ENCODE measurements at regions not wholly inside any gene's neighbourhood (a gene's known extent, or its start where the extent isn't known, plus 50 kb on each side); places are given as distances from the start of the nearest gene placed in this dataset.
A peak's percentile ranks its signal among the peaks of the same experiment; 100 is the strongest.
"Not testable (repeated sequence)": the region's sequence is repeated elsewhere in the genome, so short reads cannot be mapped to it uniquely, and the experiment has no call there.

DNA sequence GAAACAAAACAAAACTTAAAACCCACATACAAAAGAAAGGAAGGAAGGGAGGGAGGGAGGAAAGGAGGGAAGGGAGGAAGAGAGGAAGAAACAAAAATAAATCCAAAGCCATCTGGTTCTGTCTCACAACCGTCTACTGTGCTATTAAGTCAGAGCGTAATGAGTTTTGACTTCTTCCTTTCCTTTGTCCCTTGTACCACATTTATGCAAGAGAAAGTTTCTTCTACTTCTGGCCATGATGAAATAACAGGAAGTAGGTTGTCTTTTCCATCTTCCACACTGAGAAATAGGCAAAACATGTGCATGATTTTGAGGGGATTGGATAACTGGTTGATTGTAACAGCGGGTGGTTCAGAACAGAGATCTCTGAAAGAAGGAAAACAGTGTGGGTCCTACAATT, 121.4 kb downstream of the CTAGE1 start:
- no peak for DNase-seq (ENCODE audit: low read depth in 1 of 2, low spot score in 1 of 2)
- TF ChIP-seq JUND (IDR thresholded peaks at IDR 0.05; ENCODE audit: low read depth), result no peak
- in situ Hi-C loops (cut with HindIII; ENCODE audit: low pct_unique_long_range_greater_than_20kb, low sequenced_read_pairs), result no loop called here

DNA sequence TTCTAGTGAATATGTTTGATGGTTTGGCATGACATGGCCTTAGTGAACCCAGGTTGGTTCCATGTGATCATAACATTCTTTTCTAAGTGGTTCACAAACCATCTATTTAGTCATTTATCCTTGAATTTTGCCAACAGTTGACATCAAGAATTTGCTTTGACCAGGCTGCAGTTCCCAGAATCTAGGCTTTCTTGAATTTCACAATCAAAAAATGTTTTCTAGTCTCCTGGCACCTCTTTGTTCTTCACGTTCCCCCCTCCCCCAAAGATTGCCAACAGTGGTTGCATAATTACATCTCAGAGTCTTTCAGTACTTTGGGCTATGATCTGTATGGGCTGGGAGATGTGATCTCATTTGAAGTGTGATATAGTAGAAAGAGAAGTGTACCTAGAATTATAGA, 124.0 kb downstream of the GATA6 start:
- no peak for DNase-seq (ENCODE audit: low read depth in 1 of 2, low spot score in 1 of 2)
- in situ Hi-C loops (cut with HindIII; ENCODE audit: low pct_unique_long_range_greater_than_20kb, low sequenced_read_pairs), result no loop called here
- TF ChIP-seq JUND (IDR thresholded peaks at IDR 0.05; ENCODE audit: low read depth), result no peak

DNA sequence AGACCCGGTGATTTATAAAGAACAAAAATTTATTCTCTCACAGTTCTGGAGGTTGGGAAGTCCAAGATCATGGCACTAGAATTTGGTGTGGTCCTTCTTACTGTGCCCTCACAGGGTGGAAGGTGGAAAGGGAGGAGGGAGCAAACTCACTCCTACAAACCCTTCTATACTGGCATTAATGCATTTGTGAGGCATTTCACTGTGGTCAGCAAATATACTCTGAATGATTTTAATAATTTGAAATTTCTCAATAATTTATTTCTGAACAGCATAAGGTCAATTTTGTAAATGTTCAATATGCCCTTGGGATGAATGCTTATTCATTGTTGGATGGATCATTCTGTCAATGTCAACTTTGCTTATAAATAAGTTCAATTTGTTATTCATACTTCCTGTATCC, 120.6 kb downstream of the GATA6 start:
- DNase-seq (ENCODE audit: low read depth in 1 of 2, low spot score in 1 of 2), result no peak
- in situ Hi-C loops (cut with HindIII; ENCODE audit: low pct_unique_long_range_greater_than_20kb, low sequenced_read_pairs), result no loop called here
- no peak for TF ChIP-seq JUND (IDR thresholded peaks at IDR 0.05; ENCODE audit: low read depth)

DNA sequence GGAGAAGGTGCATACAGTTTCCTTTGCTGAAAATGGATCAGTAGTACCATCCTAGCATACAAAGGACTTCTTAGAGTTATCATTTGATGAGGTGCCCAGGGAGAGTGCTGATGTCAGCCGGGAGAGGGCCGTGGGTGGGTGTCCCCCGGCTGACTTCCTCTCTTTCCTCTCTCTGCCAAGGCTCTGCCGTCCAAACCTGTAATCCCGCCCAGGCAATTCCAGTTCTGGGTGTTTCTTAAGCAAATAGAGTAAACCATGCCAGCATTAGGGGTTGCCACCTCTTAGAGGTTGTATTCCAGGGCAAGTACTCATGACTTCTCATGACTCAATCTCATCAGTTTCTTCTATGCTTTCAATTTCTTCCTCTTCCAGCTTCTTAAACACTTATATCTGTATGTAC, 117.2 kb downstream of the GATA6 start:
- DNase-seq (ENCODE audit: low read depth in 1 of 2, low spot score in 1 of 2), result peak in 1 of 2 experiments; percentile 63
- no peak for TF ChIP-seq JUND (IDR thresholded peaks at IDR 0.05; ENCODE audit: low read depth)
- in situ Hi-C loops (cut with HindIII; ENCODE audit: low pct_unique_long_range_greater_than_20kb, low sequenced_read_pairs), result no loop called here

DNA sequence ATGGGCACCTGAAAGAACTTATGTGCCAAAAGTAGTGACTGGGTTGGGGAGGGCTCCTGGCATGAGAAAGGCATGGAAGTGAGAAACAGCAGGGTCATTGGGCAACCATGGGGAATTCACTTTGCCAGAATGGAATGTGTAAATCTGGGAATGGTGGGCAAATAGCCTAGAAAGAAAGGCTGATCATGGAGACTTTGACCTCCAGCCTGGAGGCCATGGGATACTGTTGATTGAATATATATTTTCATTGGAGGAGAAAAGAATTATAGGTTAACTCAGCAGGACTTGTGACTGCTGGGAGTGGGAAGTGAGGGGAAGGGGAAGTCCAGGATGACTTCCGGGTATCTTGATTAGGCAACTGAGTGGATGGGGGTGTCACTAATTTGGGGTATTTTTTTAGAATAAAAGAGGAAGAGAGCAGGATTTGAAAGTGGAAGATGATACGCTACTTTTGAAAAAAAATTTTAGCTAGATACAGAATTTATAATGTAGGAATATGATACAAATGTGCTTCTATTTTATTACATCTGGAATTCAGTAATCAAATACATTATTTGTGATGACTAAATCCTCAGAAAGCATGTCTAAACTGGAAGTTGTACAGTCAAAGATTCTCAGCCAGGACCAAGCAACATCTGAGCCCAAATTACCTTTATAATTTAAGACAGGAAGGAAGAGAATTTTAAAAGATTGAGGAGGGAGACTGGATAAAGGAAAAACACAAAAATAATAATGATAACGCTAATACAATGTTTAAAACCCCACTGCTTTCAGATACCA, 116.2 kb downstream of the GATA6 start:
- in situ Hi-C loops (cut with HindIII; ENCODE audit: low pct_unique_long_range_greater_than_20kb, low sequenced_read_pairs), result no loop called here
- no peak for DNase-seq (ENCODE audit: low read depth in 1 of 2, low spot score in 1 of 2)
- no peak for TF ChIP-seq JUND (IDR thresholded peaks at IDR 0.05; ENCODE audit: low read depth)

DNA sequence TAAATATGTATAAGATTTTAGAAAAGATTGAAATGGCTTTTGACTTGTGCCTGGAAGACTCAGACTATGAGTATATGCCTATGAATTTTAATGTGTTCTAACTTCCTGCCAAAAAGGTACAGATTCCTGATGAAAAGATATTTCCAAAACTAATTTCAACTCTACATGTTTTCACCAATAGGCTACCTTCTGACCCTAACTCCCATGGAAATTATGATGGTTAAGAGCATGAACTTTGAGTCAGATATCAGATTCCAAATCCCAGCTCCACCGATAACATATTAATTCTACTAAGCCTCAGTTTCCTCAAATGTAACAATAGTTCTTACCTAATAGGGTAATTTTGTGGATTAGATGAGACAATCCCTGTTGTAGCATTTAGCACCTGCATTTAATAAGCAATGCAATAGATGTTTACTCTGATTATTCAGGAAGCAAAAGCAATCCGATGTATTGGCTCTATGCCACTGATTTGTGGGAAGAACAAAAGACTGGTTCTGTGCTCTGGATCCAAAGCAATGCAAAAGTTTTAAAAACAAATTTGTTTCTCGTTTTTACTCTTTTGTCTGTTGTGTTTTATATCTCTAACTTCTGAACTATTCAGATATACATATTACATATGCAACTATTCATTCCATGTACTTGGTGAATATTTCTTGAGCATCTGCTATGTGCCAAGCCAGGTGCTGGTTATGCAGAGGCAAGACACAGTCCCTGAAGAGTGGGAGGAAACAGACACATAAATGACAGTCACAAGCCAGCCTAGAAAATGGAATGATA, 115.4 kb downstream of the GATA6 start:
- in situ Hi-C loops (cut with HindIII; ENCODE audit: low pct_unique_long_range_greater_than_20kb, low sequenced_read_pairs), result no loop called here
- no peak for DNase-seq (ENCODE audit: low read depth in 1 of 2, low spot score in 1 of 2)
- TF ChIP-seq JUND (IDR thresholded peaks at IDR 0.05; ENCODE audit: low read depth), result no peak

DNA sequence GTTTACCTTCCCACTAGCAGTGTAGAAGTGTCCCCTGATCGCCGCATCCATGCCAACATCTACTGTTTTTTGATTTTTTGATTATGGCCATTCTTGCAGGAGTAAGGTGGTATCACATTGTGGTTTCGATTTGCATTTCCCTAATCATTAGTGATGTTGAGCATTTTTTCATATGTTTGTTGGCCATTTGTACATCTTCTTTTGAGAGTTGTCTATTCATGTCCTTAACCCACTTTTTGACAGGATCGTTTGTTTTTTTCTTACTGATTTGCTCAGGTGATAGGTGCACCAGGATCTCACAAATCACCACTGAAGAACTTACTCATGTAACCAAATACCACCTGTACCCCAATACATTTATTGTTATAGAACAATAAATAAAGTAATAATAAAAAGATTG, 114.5 kb downstream of the GATA6 start:
- DNase-seq (ENCODE audit: low read depth in 1 of 2, low spot score in 1 of 2); in situ Hi-C loops (cut with HindIII; ENCODE audit: low pct_unique_long_range_greater_than_20kb, low sequenced_read_pairs): not testable (repeated sequence)

DNA sequence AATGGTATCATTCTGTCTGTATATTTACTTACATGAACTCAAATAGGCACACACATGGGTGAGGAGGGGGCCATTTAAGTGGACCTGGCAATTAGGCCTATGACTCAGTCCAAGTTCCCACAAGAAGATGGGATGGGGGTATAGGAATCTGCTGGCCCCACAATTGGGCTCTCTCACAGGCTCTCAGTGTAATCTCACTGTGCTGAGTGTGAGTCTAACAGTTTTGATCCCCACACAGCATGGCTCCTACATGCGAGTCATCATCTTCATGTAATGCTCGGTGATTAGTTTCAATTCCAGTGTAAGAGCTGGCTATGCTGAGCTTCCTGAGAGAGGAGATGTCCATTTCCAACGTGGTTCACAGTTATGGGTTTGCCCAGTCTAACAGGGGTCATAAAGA, 114.0 kb downstream of the GATA6 start:
- no peak for DNase-seq (ENCODE audit: low read depth in 1 of 2, low spot score in 1 of 2)
- in situ Hi-C loops (cut with HindIII; ENCODE audit: low pct_unique_long_range_greater_than_20kb, low sequenced_read_pairs), result no loop called here
- no peak for TF ChIP-seq JUND (IDR thresholded peaks at IDR 0.05; ENCODE audit: low read depth)

DNA sequence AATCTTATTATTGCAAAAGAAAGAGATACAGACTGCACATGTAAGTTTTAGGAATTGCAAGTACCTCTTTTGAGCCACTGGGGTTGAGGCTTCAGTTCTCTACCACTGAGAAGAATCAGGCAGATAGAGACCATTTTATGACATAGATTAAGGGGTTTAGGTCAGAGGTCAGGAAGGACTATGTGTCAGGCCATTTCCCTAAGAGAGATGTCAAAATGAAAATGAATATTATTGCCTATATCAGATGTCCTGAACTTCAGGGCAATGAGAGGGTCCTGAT, 113.7 kb downstream of the GATA6 start:
- no peak for DNase-seq (ENCODE audit: low read depth in 1 of 2, low spot score in 1 of 2)
- no peak for TF ChIP-seq JUND (IDR thresholded peaks at IDR 0.05; ENCODE audit: low read depth)
- in situ Hi-C loops (cut with HindIII; ENCODE audit: low pct_unique_long_range_greater_than_20kb, low sequenced_read_pairs), result no loop called here

DNA sequence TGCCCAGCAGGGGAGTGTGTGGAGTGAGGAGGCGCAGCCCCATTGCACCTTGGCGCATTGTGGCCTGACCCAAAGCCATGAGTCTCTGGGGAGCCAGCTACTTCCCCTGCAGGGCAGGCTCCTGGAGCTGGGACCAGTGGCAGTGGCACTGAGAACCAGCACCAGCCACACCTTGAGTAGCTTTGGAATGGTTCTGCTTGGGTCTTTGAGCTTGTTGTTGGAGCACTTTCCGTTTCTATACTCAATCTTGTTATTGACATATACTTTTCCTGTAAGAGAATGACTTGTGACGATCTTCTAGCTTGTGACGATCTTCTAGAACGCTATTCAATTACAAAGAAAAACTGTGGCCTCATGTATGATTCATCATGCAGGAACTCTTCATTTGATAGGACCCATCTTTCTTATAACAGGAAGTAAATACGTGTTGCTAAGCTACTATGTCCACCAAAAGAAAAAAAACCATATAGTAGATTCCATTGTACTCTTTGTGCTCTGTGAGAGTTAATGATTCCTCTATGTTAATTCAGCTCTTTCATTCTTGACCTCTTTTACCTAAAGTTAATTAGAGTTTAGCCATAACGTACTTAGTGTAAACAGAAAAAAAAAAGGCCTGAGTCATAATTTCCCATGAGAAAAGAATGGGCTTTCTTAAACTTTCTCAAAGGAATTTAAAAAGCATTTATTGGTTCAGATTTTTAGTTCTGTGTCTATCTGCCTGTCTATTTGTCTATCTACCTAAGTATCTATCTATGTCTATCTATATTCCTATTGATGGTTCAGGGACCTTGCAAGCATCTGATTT, 113.1 kb downstream of the GATA6 start:
- no peak for DNase-seq (ENCODE audit: low read depth in 1 of 2, low spot score in 1 of 2)
- in situ Hi-C loops (cut with HindIII; ENCODE audit: low pct_unique_long_range_greater_than_20kb, low sequenced_read_pairs), result no loop called here
- no peak for TF ChIP-seq JUND (IDR thresholded peaks at IDR 0.05; ENCODE audit: low read depth)

DNA sequence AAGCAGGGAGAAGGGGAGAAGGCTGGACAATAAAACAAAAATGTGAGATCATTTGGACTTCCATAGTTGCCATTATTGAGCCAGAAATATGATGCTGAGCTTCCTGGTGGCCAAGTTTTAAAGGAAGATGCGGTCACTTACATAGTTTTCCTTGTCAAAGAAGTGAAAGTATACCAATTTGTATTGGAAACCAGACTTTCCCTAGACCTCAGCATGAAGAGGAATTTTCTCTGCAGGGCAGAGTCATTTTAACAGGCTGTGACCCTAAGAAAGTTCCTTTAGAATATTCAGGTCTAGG, 111.0 kb downstream of the GATA6 start:
- in situ Hi-C loops (cut with HindIII; ENCODE audit: low pct_unique_long_range_greater_than_20kb, low sequenced_read_pairs), result no loop called here
- DNase-seq (ENCODE audit: low read depth in 1 of 2, low spot score in 1 of 2), result no peak
- TF ChIP-seq JUND (IDR thresholded peaks at IDR 0.05; ENCODE audit: low read depth), result no peak

DNA sequence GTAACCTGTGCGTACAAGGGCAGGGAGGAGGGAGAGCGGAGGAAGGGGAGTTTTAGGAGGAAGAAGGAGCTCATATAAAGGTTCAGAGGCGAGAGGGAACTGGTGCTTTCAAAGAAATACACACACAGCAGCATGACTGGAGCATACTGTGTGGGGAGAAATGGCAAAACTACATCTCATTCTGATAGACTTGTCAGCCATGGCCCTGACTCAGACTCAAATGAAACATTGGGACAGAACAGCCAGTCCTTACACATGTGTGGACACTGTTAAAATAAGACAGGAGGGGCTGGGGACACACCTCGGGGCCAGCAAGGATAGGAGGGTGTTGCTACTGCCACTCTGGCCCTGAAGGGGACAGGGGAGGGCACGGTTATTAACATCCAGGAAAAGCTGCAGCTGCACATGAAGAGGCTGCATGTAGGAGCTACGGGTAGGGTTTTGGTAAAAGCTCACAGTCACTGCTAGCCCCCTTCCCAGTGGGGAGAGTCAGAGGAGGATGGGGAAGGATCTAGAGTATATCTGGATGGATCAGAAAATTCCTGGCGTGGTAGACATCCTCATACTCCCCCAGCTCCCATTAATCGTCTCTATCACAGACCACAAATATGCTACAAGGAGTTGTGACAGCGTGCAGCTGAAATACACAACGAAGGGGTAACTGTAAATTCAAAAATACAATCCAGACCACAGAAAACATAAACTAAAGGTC, 110.5 kb downstream of the GATA6 start:
- in situ Hi-C loops (cut with HindIII; ENCODE audit: low pct_unique_long_range_greater_than_20kb, low sequenced_read_pairs), result no loop called here

DNA sequence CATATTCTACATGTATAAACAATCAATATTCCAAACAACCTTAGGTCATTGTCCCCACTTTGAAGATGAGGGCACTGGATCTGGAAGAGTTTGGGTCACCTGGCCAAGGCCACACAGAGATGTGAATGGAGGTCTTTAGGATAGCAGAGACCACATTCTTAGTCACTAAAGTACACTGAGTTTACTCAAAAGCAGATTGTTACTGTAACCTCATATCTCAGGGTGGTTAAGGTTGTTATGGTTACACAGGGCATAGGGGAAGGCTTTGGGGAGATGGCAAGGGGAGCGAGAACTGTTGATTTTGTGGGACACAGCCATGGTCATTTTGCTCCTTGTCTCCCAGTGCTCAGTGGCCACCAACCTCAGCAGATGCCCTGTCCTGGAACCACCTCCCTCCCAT, 109.4 kb downstream of the GATA6 start:
- DNase-seq (ENCODE audit: low read depth in 1 of 2, low spot score in 1 of 2), result no peak
- TF ChIP-seq JUND (IDR thresholded peaks at IDR 0.05; ENCODE audit: low read depth), result no peak
- in situ Hi-C loops (cut with HindIII; ENCODE audit: low pct_unique_long_range_greater_than_20kb, low sequenced_read_pairs), result no loop called here

More for the DNA sequence above, 110.5 kb downstream of the GATA6 start:
- TF ChIP-seq JUND (IDR thresholded peaks at IDR 0.05; ENCODE audit: low read depth), result no peak
- no peak for DNase-seq (ENCODE audit: low read depth in 1 of 2, low spot score in 1 of 2)
